ENCODE measurements at regions not wholly inside any gene's neighbourhood (a gene's known extent, or its start where the extent isn't known, plus 50 kb on each side); places are given as distances from the start of the nearest gene placed in this dataset.

GRCh38 chr2:216292886-216293301, 79.4 kb downstream of the MARCHF4 start:
- Histone ChIP-seq H3K4me3 (ENCODE audit: low read length, poor library complexity, severe bottlenecking) (no peak overlapping the region), H2AFZ (ENCODE audit: low read length) (no peak overlapping the region), H3K4me1 (ENCODE audit: insufficient read depth, low read length, poor library complexity, severe bottlenecking) (peaks cover 29% of the 10 kb centered on the region), H3K36me3 (ENCODE audit: insufficient read depth, low read length) (no peaks in the 10 kb centered on the region), H3K79me2 (ENCODE audit: insufficient read depth, low read length) (no peaks in the 10 kb centered on the region), H3K9ac (ENCODE audit: low read depth, low read length, poor library complexity, severe bottlenecking) (no peak overlapping the region), H3K4me2 (ENCODE audit: low read depth, low read length, poor library complexity, severe bottlenecking) (no peak overlapping the region), H3K9me3 (ENCODE audit: insufficient read depth, low read depth, low read length) (no peaks in the 10 kb centered on the region), H3K9me2 (replicated peaks; ENCODE audit: low read depth, low read length) (no peaks in the 10 kb centered on the region), H3K27me3 (ENCODE audit: insufficient read depth, low read length, poor library complexity, severe bottlenecking) (no peaks in the 10 kb centered on the region), H4K20me1 (ENCODE audit: insufficient read depth, low read length, poor library complexity, severe bottlenecking) (no peaks in the 10 kb centered on the region), H3F3A (ENCODE audit: low read depth) (no peaks in the 10 kb centered on the region)
- TF ChIP-seq CTCF (conservative IDR thresholded peaks at IDR 0.05; ENCODE audit: low read length): no peak
- no peak for TF ChIP-seq EZH2phosphoT487 (IDR thresholded peaks at IDR 0.05; ENCODE audit: borderline replicate concordance)

GRCh38 chr2:216292475-216292874, 79.8 kb downstream of the MARCHF4 start:
- no peaks in the 10 kb centered on the region for H3K79me2 ChIP-seq (ENCODE audit: insufficient read depth, low read length)
- TF ChIP-seq CTCF (conservative IDR thresholded peaks at IDR 0.05; ENCODE audit: low read length) (no peak), EZH2phosphoT487 (IDR thresholded peaks at IDR 0.05; ENCODE audit: borderline replicate concordance) (no peak)

GRCh38 chr2:216289470-216289869, 82.8 kb downstream of the MARCHF4 start:
- Histone ChIP-seq H3K9me2 (replicated peaks; ENCODE audit: low read depth, low read length) (no peaks in the 10 kb centered on the region), H3K4me3 (ENCODE audit: low read length, poor library complexity, severe bottlenecking) (no peak overlapping the region), H3K36me3 (ENCODE audit: insufficient read depth, low read length) (no peaks in the 10 kb centered on the region), H2AFZ (ENCODE audit: low read length) (no peak overlapping the region), H3K9ac (ENCODE audit: low read depth, low read length, poor library complexity, severe bottlenecking) (no peak overlapping the region), H3K4me2 (ENCODE audit: low read depth, low read length, poor library complexity, severe bottlenecking) (no peak overlapping the region), H4K20me1 (ENCODE audit: insufficient read depth, low read length, poor library complexity, severe bottlenecking) (no peaks in the 10 kb centered on the region), H3F3A (ENCODE audit: low read depth) (no peaks in the 10 kb centered on the region), H3K4me1 (ENCODE audit: insufficient read depth, low read length, poor library complexity, severe bottlenecking) (peaks cover 42% of the 10 kb centered on the region), H3K79me2 (ENCODE audit: insufficient read depth, low read length) (no peaks in the 10 kb centered on the region), H3K27me3 (ENCODE audit: insufficient read depth, low read length, poor library complexity, severe bottlenecking) (no peaks in the 10 kb centered on the region), H3K9me3 (ENCODE audit: insufficient read depth, low read depth, low read length) (no peaks in the 10 kb centered on the region)
- TF ChIP-seq CTCF (conservative IDR thresholded peaks at IDR 0.05; ENCODE audit: low read length) (no peak), EZH2phosphoT487 (IDR thresholded peaks at IDR 0.05; ENCODE audit: borderline replicate concordance) (no peak)

More at GRCh38 chr2:216292475-216292874, 79.8 kb downstream of the MARCHF4 start:
- no peak overlapping the region for H2AFZ ChIP-seq (ENCODE audit: low read length)
- H3K4me2 ChIP-seq (ENCODE audit: low read depth, low read length, poor library complexity, severe bottlenecking): no peak overlapping the region
- H3K36me3 ChIP-seq (ENCODE audit: insufficient read depth, low read length): no peaks in the 10 kb centered on the region
- no peaks in the 10 kb centered on the region for H3K9me2 ChIP-seq (replicated peaks; ENCODE audit: low read depth, low read length)
- no peaks in the 10 kb centered on the region for H3F3A ChIP-seq (ENCODE audit: low read depth)
- no peak overlapping the region for H3K4me3 ChIP-seq (ENCODE audit: low read length, poor library complexity, severe bottlenecking)
- H3K27me3 ChIP-seq (ENCODE audit: insufficient read depth, low read length, poor library complexity, severe bottlenecking): no peaks in the 10 kb centered on the region
- H3K9me3 ChIP-seq (ENCODE audit: insufficient read depth, low read depth, low read length): no peaks in the 10 kb centered on the region
- peaks cover 31% of the 10 kb centered on the region for H3K4me1 ChIP-seq (ENCODE audit: insufficient read depth, low read length, poor library complexity, severe bottlenecking)
- no peak overlapping the region for H3K9ac ChIP-seq (ENCODE audit: low read depth, low read length, poor library complexity, severe bottlenecking)
- H4K20me1 ChIP-seq (ENCODE audit: insufficient read depth, low read length, poor library complexity, severe bottlenecking): no peaks in the 10 kb centered on the region

Measured in Loucy (cell line).